Left lung (tissue), 4 donors: ENCODE measurements at regions not wholly inside any gene's neighbourhood (a gene's known extent, or its start where the extent isn't known, plus 50 kb on each side); places are given as distances from the start of the nearest gene placed in this dataset.

Source experiments
- ATAC-seq: fragments of 200-7000 bp; cut with Tn5 transposase; one replicate; pipeline ENCODE4 v1.9.1; 2020; ENCODE audit warnings: moderate library complexity
- DNase-seq, 4 donors: peaks; one replicate each; pipeline ENCODE4 v3.0.0-alpha.2; 2013 to 2020
- H3K27ac ChIP-seq, 2 donors: fragments of 200-600 bp; sonication (generic) in 1 of 2; one replicate each; pipeline versions ENCODE4 v1.5.0 to v1.8.0; 2020 to 2021
- H3K27me3 ChIP-seq, 2 donors: fragments of 200-600 bp; sonication (generic) in 1 of 2; one replicate each; pipeline versions ENCODE4 v1.5.0 to v1.8.0; 2020 to 2021
- H3K36me3 ChIP-seq, 2 donors: fragments of 200-600 bp; sonication (generic) in 1 of 2; one replicate each; pipeline versions ENCODE4 v1.5.0 to v1.8.0; 2020 to 2021
- H3K4me1 ChIP-seq, 2 donors: fragments of 200-600 bp; one replicate each; pipeline ENCODE4 v1.8.0; 2021
- H3K4me3 ChIP-seq, 2 donors: fragments of 200-600 bp; sonication (generic) in 1 of 2; one replicate each; pipeline versions ENCODE4 v1.5.0 to v1.8.0; 2020 to 2021; ENCODE audit warnings: mild to moderate bottlenecking in 1 of 2
- H3K9me3 ChIP-seq, 2 donors: fragments of 200-600 bp; sonication (generic) in 1 of 2; one replicate each; pipeline versions ENCODE4 v1.5.0 to v1.8.0; 2020 to 2021
- intact Hi-C, 2 donors: fragments of 100-400 bp; cut with DNase I; formaldehyde crosslinking; loops; one replicate each; pipeline versions ENCODE4 v1.11.2 to v1.14.2; 2022
- TF ChIP-seq, protein P1 (sequence below), 2 donors: fragments of 200-600 bp; sonication (generic) in 1 of 2; IDR thresholded peaks; one replicate each; pipeline versions ENCODE4 v1.5.0 to v1.8.0; 2021; ENCODE audit warnings: antibody characterized with exemption in 2 of 2
- donor health status: DM: no; HTN: yes; CAD: no.
- donor health status: DM: no; HTN: no; CAD: no.

DNA sequence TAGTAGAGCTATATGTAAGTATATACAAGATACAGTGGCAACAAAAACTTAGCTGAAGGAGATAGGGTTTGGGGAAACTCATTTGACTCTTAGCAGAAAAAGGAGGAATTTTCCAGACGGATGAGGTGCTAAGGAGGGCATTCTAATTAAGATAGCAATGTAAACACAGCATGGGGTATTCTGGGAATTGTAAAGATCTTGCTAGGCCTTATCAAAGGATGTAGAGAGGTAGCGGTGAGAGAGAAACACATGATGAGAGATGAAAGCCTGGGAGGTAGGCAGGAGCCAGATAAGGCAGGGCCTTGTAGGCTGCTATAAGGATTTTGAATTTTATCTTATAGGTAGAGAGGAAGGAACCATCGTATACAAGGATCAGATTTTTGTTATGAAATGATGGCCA is 106.6 kb upstream of the KCNN2 start:
- Histone ChIP-seq H3K27ac (no peak overlapping the region), H3K9me3 (peaks cover 0 to 2% of the 10 kb centered on the region in 2 donors), H3K36me3 (no peaks in the 10 kb centered on the region), H3K27me3 (no peaks in the 10 kb centered on the region), H3K4me1 (no peaks in the 10 kb centered on the region), H3K4me3 (no peak overlapping the region)
- intact Hi-C loops: no loop called here
- DNase-seq (no peak), ATAC-seq (no peak)
- TF ChIP-seq, protein P1, sequence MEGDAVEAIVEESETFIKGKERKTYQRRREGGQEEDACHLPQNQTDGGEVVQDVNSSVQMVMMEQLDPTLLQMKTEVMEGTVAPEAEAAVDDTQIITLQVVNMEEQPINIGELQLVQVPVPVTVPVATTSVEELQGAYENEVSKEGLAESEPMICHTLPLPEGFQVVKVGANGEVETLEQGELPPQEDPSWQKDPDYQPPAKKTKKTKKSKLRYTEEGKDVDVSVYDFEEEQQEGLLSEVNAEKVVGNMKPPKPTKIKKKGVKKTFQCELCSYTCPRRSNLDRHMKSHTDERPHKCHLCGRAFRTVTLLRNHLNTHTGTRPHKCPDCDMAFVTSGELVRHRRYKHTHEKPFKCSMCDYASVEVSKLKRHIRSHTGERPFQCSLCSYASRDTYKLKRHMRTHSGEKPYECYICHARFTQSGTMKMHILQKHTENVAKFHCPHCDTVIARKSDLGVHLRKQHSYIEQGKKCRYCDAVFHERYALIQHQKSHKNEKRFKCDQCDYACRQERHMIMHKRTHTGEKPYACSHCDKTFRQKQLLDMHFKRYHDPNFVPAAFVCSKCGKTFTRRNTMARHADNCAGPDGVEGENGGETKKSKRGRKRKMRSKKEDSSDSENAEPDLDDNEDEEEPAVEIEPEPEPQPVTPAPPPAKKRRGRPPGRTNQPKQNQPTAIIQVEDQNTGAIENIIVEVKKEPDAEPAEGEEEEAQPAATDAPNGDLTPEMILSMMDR (IDR thresholded peaks at IDR 0.05): no peak

DNA sequence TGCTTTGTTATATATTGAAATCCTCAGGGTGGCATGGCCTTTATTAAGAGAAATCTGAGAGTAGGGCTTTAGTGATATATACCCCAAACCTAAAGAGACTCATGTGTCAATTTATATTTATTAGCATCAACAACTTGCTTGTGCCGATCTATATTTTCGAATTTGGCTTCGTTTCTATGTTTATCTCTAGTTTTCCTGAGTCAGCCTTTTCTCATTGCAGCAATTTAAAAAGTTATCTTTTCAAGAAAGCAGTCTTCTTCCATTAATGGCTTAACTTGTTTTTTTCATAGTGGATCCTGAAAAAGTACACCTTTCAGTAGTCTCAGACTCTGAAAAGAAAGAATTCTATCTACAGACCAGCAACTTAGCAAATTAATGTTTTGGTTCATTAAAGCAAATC is 99.9 kb upstream of the KCNN2 start:
- Histone ChIP-seq H3K9me3 (peaks cover 0 to 2% of the 10 kb centered on the region in 2 donors), H3K4me3 (no peak overlapping the region), H3K27ac (no peak overlapping the region), H3K4me1 (no peaks in the 10 kb centered on the region), H3K36me3 (no peaks in the 10 kb centered on the region), H3K27me3 (no peaks in the 10 kb centered on the region)
- no peak for DNase-seq
- TF ChIP-seq, protein P1 (IDR thresholded peaks at IDR 0.05): no peak
- ATAC-seq: no peak
- intact Hi-C loops: no loop called here

DNA sequence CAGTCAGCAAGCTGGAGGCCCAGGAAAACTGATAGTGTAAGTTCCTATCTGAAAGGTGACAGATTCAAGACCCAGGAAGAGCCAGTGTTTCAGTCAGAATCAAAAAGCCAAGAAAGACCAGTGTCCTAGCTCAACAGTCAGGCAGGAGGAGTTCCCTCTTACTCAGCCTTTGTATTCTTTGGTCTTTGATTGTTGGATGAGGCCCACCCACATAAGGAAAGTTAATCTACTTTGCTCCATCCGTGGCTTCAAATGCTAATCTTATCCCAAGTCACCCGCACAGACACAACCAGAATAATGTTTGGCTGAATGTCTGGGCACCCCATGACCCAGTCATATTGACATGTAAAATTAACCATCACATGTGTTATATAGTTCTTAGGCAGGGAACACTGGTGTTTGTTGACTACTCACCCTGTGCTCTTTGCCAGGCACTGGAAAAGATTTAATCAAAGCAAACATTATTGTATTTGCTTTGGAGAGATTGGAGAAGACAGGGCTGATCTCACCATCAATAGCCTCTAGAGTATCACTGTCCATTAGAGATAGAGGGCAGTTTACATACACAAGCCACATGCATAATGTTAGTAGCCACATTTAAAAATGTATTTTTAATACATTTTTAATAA is 96.3 kb upstream of the KCNN2 start:
- TF ChIP-seq, protein P1 (IDR thresholded peaks at IDR 0.05): no peak
- no peaks in the 10 kb centered on the region for H3K4me1 ChIP-seq
- H3K27me3 ChIP-seq: no peaks in the 10 kb centered on the region
- no peak overlapping the region for H3K27ac ChIP-seq
- no peak overlapping the region for H3K4me3 ChIP-seq
- DNase-seq: no peak
- no peaks in the 10 kb centered on the region for H3K36me3 ChIP-seq
- no peak for ATAC-seq
- no peaks in the 10 kb centered on the region for H3K9me3 ChIP-seq
- intact Hi-C loops: no loop called here

DNA sequence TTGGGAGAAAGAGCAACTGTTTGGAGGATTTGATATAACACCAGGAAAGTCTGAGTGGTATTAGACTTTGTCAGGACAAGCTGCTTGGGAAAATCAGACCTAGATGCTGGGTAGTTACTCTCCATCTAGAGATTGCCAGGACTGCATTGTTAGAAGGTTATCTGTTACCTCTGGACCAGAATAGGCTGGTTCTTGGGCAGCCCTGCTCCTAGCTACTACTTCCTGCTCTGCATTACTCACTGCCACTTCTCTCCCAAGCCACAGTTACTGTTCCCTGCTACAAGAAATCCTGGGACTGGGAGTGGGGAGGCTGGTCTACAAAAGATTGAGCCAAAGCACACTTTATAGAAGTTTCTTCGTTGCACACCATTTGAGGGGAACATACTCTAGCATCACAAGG is 95.5 kb upstream of the KCNN2 start:
- DNase-seq (no peak), ATAC-seq (no peak)
- no peaks in the 10 kb centered on the region for H3K27me3 ChIP-seq
- no peak overlapping the region for H3K27ac ChIP-seq
- H3K36me3 ChIP-seq: no peaks in the 10 kb centered on the region
- no peaks in the 10 kb centered on the region for H3K9me3 ChIP-seq
- intact Hi-C loops: no loop called here
- no peaks in the 10 kb centered on the region for H3K4me1 ChIP-seq
- no peak overlapping the region for H3K4me3 ChIP-seq
- TF ChIP-seq, protein P1 (IDR thresholded peaks at IDR 0.05): no peak

DNA sequence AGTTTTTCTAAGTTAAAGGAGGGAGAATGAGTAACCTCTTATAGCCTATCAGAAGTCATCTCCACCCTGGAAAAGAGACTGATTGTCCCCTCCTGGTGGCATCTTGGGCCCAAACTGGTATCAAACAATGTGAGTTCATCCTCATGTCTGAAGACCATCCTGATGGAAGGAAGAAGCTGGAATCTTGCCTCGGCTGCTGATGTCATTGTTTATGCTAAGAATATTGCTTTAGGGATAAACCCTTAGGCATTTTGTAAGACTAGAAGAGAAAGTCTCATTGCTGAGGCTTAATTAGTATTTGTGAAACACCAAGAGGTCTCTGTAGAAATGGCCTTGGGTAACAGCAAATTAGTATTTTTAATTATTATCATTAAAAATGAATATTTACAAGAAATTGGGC is 65.7 kb upstream of the KCNN2 start:
- peaks cover 0 to 8% of the 10 kb centered on the region in 2 donors for H3K9me3 ChIP-seq
- H3K36me3 ChIP-seq: no peaks in the 10 kb centered on the region
- intact Hi-C loops: no loop called here
- no peak for ATAC-seq
- TF ChIP-seq, protein P1 (IDR thresholded peaks at IDR 0.05): no peak
- no peaks in the 10 kb centered on the region for H3K27me3 ChIP-seq
- no peak for DNase-seq
- H3K4me3 ChIP-seq: no peak overlapping the region
- no peaks in the 10 kb centered on the region for H3K4me1 ChIP-seq
- H3K27ac ChIP-seq: no peak overlapping the region
